ENCODE measurements at regions not wholly inside any gene's neighbourhood (a gene's known extent, or its start where the extent isn't known, plus 50 kb on each side); places are given as distances from the start of the nearest gene placed in this dataset.

GRCh38 chr10:8568401-8568800 is 513.9 kb downstream of the GATA3 start:
- TF ChIP-seq, protein P1, sequence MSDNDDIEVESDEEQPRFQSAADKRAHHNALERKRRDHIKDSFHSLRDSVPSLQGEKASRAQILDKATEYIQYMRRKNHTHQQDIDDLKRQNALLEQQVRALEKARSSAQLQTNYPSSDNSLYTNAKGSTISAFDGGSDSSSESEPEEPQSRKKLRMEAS (IDR thresholded peaks at IDR 0.05; ENCODE audit: insufficient read depth, insufficient read length): no peak
- no peak for TF ChIP-seq POLR2A (IDR thresholded peaks at IDR 0.05; ENCODE audit: low read depth, low read length)
- no peak for TF ChIP-seq FOS (IDR thresholded peaks at IDR 0.05; ENCODE audit: borderline replicate concordance, insufficient read depth, low read length)
- TF ChIP-seq GATA2 (IDR thresholded peaks at IDR 0.05; ENCODE audit: insufficient read depth, insufficient read length, low read depth, low read length): no peak
- no peak for TF ChIP-seq MYC (IDR thresholded peaks at IDR 0.05; ENCODE audit: low read depth, low read length)
- no peak for TF ChIP-seq JUN (IDR thresholded peaks at IDR 0.05; ENCODE audit: borderline replicate concordance, insufficient read depth, insufficient read length, low read depth)
- TF ChIP-seq POLR2AphosphoS5 (IDR thresholded peaks at IDR 0.05; ENCODE audit: insufficient read depth, low read depth, low read length): no peak
- TF ChIP-seq, protein P2, sequence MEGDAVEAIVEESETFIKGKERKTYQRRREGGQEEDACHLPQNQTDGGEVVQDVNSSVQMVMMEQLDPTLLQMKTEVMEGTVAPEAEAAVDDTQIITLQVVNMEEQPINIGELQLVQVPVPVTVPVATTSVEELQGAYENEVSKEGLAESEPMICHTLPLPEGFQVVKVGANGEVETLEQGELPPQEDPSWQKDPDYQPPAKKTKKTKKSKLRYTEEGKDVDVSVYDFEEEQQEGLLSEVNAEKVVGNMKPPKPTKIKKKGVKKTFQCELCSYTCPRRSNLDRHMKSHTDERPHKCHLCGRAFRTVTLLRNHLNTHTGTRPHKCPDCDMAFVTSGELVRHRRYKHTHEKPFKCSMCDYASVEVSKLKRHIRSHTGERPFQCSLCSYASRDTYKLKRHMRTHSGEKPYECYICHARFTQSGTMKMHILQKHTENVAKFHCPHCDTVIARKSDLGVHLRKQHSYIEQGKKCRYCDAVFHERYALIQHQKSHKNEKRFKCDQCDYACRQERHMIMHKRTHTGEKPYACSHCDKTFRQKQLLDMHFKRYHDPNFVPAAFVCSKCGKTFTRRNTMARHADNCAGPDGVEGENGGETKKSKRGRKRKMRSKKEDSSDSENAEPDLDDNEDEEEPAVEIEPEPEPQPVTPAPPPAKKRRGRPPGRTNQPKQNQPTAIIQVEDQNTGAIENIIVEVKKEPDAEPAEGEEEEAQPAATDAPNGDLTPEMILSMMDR (IDR thresholded peaks at IDR 0.05; ENCODE audit: extremely low read depth in 1 of 2, insufficient read depth in 1 of 2, low read depth in 1 of 2, low read length in 2 of 2): no peak
- no peak for TF ChIP-seq EZH2 (IDR thresholded peaks at IDR 0.05; ENCODE audit: borderline replicate concordance, low read depth, low read length, severe bottlenecking)

More at GRCh38 chr10:8568401-8568800, 513.9 kb downstream of the GATA3 start:
- dilution Hi-C loops (cut with MboI; ENCODE audit: extremely low pct_ligation_motif_present, low sequenced_read_pairs): no loop called here
- Histone ChIP-seq H3K9me3 (replicated peaks; ENCODE audit: control insufficient read depth, insufficient read depth, low read length) (no peaks in the 10 kb centered on the region), H3K9ac (replicated peaks; ENCODE audit: extremely low read depth, insufficient read depth, low read length) (no peak overlapping the region), H4K20me1 (replicated peaks; ENCODE audit: control insufficient read depth, extremely low read depth, insufficient read depth, low read length) (no peaks in the 10 kb centered on the region), H3K4me3 (replicated peaks in 1 of 3; ENCODE audit: insufficient read depth in 1 of 3, low read depth in 1 of 3, low read length in 3 of 3) (no peak overlapping the region), H3K79me2 (ENCODE audit: control insufficient read depth, insufficient read depth, low read length) (no peaks in the 10 kb centered on the region), H3K4me1 (ENCODE audit: control insufficient read depth, extremely low read depth, insufficient read depth, low read length) (no peaks in the 10 kb centered on the region), H3K4me2 (ENCODE audit: insufficient read depth, low read length) (no peak overlapping the region), H3K9me1 (replicated peaks; ENCODE audit: control insufficient read depth, extremely low read depth, insufficient read depth, low read length) (no peaks in the 10 kb centered on the region), H2AFZ (ENCODE audit: low read depth, low read length) (no peak overlapping the region), H3K27me3 (ENCODE audit: control insufficient read depth in 2 of 2, insufficient read depth in 2 of 2, low read length in 2 of 2) (no peaks in the 10 kb centered on the region), H3K27ac (ENCODE audit: insufficient read depth, low read depth, low read length) (no peak overlapping the region), H3K36me3 (ENCODE audit: control insufficient read depth in 2 of 2, extremely low read depth in 1 of 2, insufficient read depth in 2 of 2, low read length in 2 of 2) (no peaks in the 10 kb centered on the region)
- POLR2A ChIA-PET: no interaction called here
- FAIRE-seq (no peak), DNase-seq (ENCODE audit: low read depth, low spot score) (no peak)
- no TSS peak for BruUV-seq (replicated peaks)
- intact Hi-C loops (cut with micrococcal nuclease): no loop called here
- CTCF ChIA-PET: interaction anchor here (0.7 kb wide), 1 partner anchor 71 kb away, joined by 3 read pairs; no protein-coding TSS in a partner anchor

Measured in endothelial cell of umbilical vein (primary cell).